ENCODE measurements at regions not wholly inside any gene's neighbourhood (a gene's known extent, or its start where the extent isn't known, plus 50 kb on each side); places are given as distances from the start of the nearest gene placed in this dataset.

DNA sequence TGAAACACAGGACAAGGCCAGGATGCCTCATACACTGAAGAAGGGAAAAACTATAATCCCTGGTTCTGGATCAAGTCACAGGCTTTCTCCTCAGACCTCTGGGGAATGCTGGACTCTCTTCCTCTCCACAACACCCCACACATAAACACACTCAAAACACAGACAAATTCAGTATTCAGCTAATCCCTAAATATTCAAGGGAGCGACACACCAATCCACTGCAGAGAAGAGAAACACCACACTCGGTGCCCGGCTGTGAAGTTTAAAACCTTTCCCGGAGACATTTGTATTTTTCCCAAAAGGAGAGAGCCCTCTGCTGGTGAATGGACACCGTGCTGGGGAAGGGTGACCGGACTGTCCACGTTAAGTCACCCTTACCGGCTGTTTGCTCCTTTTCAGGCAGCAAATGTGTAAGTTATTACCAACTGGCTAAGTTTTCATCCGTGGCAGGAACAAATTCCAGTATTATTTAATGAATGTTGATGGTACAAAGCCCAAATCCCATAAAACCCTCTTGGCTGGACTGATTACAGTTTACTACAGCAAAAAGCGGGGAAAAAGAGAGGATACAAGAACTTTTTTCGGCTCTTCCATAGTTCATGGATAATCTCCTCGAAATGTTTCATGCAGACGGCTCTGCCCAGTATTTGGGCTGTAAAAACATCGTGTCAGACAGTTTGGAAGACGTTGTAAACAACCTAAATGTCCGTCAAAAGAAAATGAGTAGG is 130.9 kb upstream of the SLC30A5 start:
- DNase-seq: peak; percentile 62 to 79 (median 71)
- intact Hi-C loops (cut with DNase I): loop anchor here (5.0 to 10.0 kb wide), 3 partner anchors 498 to 1718 kb away; no protein-coding TSS in a partner anchor
- H3K4me3 ChIP-seq: no peak overlapping the region
- H3K27me3 ChIP-seq: no peaks in the 10 kb centered on the region
- 28 to 31% (median 31%) methylated on average over 16 of the region's 16 CpGs for WGBS, 3 donors
- no peaks in the 10 kb centered on the region for H3K4me1 ChIP-seq (ENCODE audit: insufficient read depth)
- H3K9me3 ChIP-seq: no peaks in the 10 kb centered on the region
- TF ChIP-seq POLR2A (IDR thresholded peaks at IDR 0.05): no peak
- TF ChIP-seq, protein P1, sequence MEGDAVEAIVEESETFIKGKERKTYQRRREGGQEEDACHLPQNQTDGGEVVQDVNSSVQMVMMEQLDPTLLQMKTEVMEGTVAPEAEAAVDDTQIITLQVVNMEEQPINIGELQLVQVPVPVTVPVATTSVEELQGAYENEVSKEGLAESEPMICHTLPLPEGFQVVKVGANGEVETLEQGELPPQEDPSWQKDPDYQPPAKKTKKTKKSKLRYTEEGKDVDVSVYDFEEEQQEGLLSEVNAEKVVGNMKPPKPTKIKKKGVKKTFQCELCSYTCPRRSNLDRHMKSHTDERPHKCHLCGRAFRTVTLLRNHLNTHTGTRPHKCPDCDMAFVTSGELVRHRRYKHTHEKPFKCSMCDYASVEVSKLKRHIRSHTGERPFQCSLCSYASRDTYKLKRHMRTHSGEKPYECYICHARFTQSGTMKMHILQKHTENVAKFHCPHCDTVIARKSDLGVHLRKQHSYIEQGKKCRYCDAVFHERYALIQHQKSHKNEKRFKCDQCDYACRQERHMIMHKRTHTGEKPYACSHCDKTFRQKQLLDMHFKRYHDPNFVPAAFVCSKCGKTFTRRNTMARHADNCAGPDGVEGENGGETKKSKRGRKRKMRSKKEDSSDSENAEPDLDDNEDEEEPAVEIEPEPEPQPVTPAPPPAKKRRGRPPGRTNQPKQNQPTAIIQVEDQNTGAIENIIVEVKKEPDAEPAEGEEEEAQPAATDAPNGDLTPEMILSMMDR (IDR thresholded peaks at IDR 0.05): peak; percentile 44 to 78 (median 77)
- H3K36me3 ChIP-seq: no peaks in the 10 kb centered on the region
- peak overlapping the region in 1 of 2 donors; percentile 40 for H3K27ac ChIP-seq

DNA sequence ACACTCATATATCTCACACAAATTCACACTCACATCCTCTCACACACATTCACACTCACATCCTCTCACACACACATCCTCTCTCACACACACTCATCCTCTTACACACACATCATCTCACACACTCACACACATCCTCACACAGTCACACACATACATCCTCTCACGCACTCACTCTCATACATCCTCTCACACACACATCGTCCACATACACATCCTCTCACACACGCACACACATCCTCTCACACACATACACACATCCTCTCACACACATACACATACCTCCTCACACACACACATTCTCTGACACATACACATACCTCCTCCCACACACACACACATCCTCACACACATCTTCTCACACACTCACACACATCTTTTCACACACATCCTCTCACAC is 129.1 kb upstream of the SLC30A5 start:
- 85 to 89% (median 88%) methylated on average over 3 of the region's 3 CpGs for WGBS, 3 donors
- no peak for DNase-seq
- Histone ChIP-seq H3K27ac (no peak overlapping the region), H3K9me3 (no peaks in the 10 kb centered on the region), H3K4me1 (ENCODE audit: insufficient read depth) (no peaks in the 10 kb centered on the region), H3K36me3 (no peaks in the 10 kb centered on the region), H3K4me3 (no peak overlapping the region), H3K27me3 (no peaks in the 10 kb centered on the region)
- no peak for TF ChIP-seq EP300 (IDR thresholded peaks at IDR 0.05)
- no peak for TF ChIP-seq POLR2A (IDR thresholded peaks at IDR 0.05)
- TF ChIP-seq, protein P1 (IDR thresholded peaks at IDR 0.05): no peak
- intact Hi-C loops (cut with DNase I): loop anchor here (5.0 to 10.0 kb wide), 3 partner anchors 500 to 1720 kb away; no protein-coding TSS in a partner anchor

DNA sequence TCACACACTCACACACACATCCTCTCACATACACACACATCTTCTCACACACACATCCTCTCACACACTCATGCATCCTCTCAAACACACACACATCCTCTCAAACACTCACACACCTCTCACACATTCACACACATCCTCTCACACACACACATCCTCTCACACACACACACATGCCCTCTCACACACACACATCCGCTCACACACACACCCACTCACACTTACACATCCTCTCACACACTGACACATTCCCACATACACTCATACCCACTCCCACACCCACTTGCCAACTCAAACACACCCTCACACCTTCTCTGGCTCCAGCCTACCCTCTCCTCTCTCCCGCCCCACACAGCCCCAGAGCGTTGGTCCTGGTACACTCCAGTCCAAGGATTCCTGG is 127.9 kb upstream of the SLC30A5 start:
- H3K27ac ChIP-seq: no peak overlapping the region

DNA sequence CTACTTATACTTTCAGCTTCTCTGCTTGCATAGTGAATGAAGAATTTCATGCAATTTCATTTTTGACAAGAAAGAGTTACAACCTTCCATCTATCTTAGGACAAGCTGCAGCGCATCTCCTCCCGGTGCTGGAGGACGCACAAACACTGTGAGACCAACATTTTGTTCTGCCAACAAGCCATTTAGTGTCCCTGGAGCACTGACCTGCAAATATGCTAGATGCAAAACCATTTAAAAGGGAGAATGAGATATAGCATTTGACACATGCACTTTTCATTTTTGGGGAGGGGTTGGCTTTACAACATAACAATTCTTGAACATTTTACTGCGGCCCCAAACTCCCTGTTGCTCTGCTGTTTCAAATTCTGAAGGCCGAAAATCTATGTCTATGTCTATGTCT is 127.2 kb upstream of the SLC30A5 start:
- Histone ChIP-seq H3K36me3 (no peaks in the 10 kb centered on the region), H3K4me1 (ENCODE audit: insufficient read depth) (no peaks in the 10 kb centered on the region), H3K27ac (no peak overlapping the region), H3K4me3 (no peak overlapping the region), H3K9me3 (no peaks in the 10 kb centered on the region), H3K27me3 (no peaks in the 10 kb centered on the region)
- 65 to 67% (median 65%) methylated on average over 5 of the region's 5 CpGs for WGBS, 3 donors
- intact Hi-C loops (cut with DNase I): loop anchor here in 2 of 4 donors (10.0 kb wide), 2 partner anchors 502 to 1722 kb away; no protein-coding TSS in a partner anchor
- TF ChIP-seq EP300 (IDR thresholded peaks at IDR 0.05): no peak
- no peak for TF ChIP-seq POLR2A (IDR thresholded peaks at IDR 0.05)
- TF ChIP-seq, protein P1 (IDR thresholded peaks at IDR 0.05): no peak
- DNase-seq: no peak

More for the DNA sequence above, 127.9 kb upstream of the SLC30A5 start:
- H3K4me1 ChIP-seq (ENCODE audit: insufficient read depth): no peaks in the 10 kb centered on the region
- no peaks in the 10 kb centered on the region for H3K27me3 ChIP-seq
- 85 to 88% (median 87%) methylated on average over 3 of the region's 3 CpGs for WGBS, 3 donors
- no peaks in the 10 kb centered on the region for H3K36me3 ChIP-seq
- TF ChIP-seq, protein P1 (IDR thresholded peaks at IDR 0.05): no peak
- TF ChIP-seq EP300 (IDR thresholded peaks at IDR 0.05) (no peak), POLR2A (IDR thresholded peaks at IDR 0.05) (no peak)
- no peak for DNase-seq
- intact Hi-C loops (cut with DNase I): loop anchor here in 2 of 4 donors (10.0 kb wide), 2 partner anchors 501 to 1721 kb away; no protein-coding TSS in a partner anchor
- no peak overlapping the region for H3K4me3 ChIP-seq
- no peaks in the 10 kb centered on the region for H3K9me3 ChIP-seq

Measured in ovary (tissue), 7 donors.